Esophagus muscularis mucosa (tissue), 4 donors: ENCODE measurements at regions not wholly inside any gene's neighbourhood (a gene's known extent, or its start where the extent isn't known, plus 50 kb on each side); places are given as distances from the start of the nearest gene placed in this dataset.
"Not testable (repeated sequence)": the region's sequence is repeated elsewhere in the genome, so short reads cannot be mapped to it uniquely, and the experiment has no call there.

ENCODE experiments used
- EP300 ChIP-seq: sonication (generic); formaldehyde crosslinking; IDR thresholded peaks from one replicate; pipeline ENCODE4 v1.6.1; 2017; ENCODE audit warnings: antibody characterized with exemption
- POLR2A ChIP-seq: fragments of 450-650 bp; IDR thresholded peaks from one replicate; pipeline ENCODE4 v1.6.1; 2017; ENCODE audit warnings: antibody characterized with exemption, moderate library complexity, mild to moderate bottlenecking, low read depth
- POLR2AphosphoS5 ChIP-seq, 2 donors: sonication (generic); formaldehyde crosslinking; IDR thresholded peaks; one replicate each; pipeline ENCODE4 v1.6.1; 2017; ENCODE audit warnings: antibody characterized with exemption in 2 of 2
- TF ChIP-seq, protein P1 (sequence below), 3 experiments: fragments of 200-600 bp in 2 of 3; fragments of 450-650 bp in 1 of 3; sonication (generic) in 2 of 3; IDR thresholded peaks; one replicate each; pipeline ENCODE4 v1.5.1; 2017 to 2019; ENCODE audit warnings: antibody characterized with exemption in 3 of 3, mild to moderate bottlenecking in 2 of 3, moderate library complexity in 1 of 3

DNA sequence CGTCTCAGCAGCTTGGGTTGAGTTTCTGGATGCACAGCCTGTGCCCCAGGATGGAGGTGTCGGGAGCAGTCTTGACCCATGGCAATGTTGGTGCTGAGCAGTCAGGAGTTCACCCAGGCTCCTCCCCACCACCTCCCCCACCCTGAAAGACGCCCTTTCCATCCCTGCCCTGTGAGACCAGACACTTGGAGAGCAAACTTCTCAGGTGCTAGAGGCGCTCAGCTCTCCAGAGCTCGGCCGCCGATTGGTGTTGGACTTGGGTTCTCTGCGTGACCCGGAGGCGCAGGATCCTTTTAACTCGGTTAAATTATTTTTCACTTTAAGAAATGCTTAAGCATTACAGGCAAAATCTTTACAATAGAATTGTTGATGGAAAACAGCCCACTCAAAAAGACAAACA is 101.5 kb downstream of the NPIPB11 start:
- not testable (repeated sequence) for TF ChIP-seq EP300; POLR2A; POLR2AphosphoS5 (IDR thresholded peaks at IDR 0.05)
- TF ChIP-seq, protein P1, sequence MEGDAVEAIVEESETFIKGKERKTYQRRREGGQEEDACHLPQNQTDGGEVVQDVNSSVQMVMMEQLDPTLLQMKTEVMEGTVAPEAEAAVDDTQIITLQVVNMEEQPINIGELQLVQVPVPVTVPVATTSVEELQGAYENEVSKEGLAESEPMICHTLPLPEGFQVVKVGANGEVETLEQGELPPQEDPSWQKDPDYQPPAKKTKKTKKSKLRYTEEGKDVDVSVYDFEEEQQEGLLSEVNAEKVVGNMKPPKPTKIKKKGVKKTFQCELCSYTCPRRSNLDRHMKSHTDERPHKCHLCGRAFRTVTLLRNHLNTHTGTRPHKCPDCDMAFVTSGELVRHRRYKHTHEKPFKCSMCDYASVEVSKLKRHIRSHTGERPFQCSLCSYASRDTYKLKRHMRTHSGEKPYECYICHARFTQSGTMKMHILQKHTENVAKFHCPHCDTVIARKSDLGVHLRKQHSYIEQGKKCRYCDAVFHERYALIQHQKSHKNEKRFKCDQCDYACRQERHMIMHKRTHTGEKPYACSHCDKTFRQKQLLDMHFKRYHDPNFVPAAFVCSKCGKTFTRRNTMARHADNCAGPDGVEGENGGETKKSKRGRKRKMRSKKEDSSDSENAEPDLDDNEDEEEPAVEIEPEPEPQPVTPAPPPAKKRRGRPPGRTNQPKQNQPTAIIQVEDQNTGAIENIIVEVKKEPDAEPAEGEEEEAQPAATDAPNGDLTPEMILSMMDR (IDR thresholded peaks at IDR 0.05): not testable (repeated sequence)
